ENCODE measurements at regions not wholly inside any gene's neighbourhood (a gene's known extent, or its start where the extent isn't known, plus 50 kb on each side); places are given as distances from the start of the nearest gene placed in this dataset.

- in situ Hi-C loops (cut with MboI; ENCODE audit: low sequenced_read_pairs) = no loop called here
These were observed 645.1 kb upstream of the RBFOX1 start for GRCh38 chr16:6687593-6687992.

GRCh38 chr16:6684076-6684673, 648.5 kb upstream of the RBFOX1 start:
- in situ Hi-C loops (cut with MboI; ENCODE audit: low sequenced_read_pairs) = no loop called here

- in situ Hi-C loops (cut with MboI; ENCODE audit: low sequenced_read_pairs) = no loop called here
These were observed 650.4 kb upstream of the RBFOX1 start for GRCh38 chr16:6682142-6682811.

- in situ Hi-C loops (cut with MboI; ENCODE audit: low sequenced_read_pairs) = no loop called here
These were observed 654.1 kb upstream of the RBFOX1 start for GRCh38 chr16:6678586-6678985.

GRCh38 chr16:6674071-6674470, 658.6 kb upstream of the RBFOX1 start:
- in situ Hi-C loops (cut with MboI; ENCODE audit: low sequenced_read_pairs) = no loop called here

GRCh38 chr16:6672507-6672906, 660.1 kb upstream of the RBFOX1 start:
- in situ Hi-C loops (cut with MboI; ENCODE audit: low sequenced_read_pairs) = no loop called here

- in situ Hi-C loops (cut with MboI; ENCODE audit: low sequenced_read_pairs) = no loop called here
These were observed 665.3 kb upstream of the RBFOX1 start for GRCh38 chr16:6667393-6667792.

- in situ Hi-C loops (cut with MboI; ENCODE audit: low sequenced_read_pairs) = no loop called here
These were observed 667.5 kb upstream of the RBFOX1 start for GRCh38 chr16:6665126-6665525.

GRCh38 chr16:6663668-6664067, 669.0 kb upstream of the RBFOX1 start:
- in situ Hi-C loops (cut with MboI; ENCODE audit: low sequenced_read_pairs) = no loop called here

GRCh38 chr16:6656760-6657159, 675.9 kb upstream of the RBFOX1 start:
- in situ Hi-C loops (cut with MboI; ENCODE audit: low sequenced_read_pairs) = no loop called here

GRCh38 chr16:6646891-6647290, 685.8 kb upstream of the RBFOX1 start:
- in situ Hi-C loops (cut with MboI; ENCODE audit: low sequenced_read_pairs) = no loop called here

GRCh38 chr16:6645768-6646568, 686.7 kb upstream of the RBFOX1 start:
- in situ Hi-C loops (cut with MboI; ENCODE audit: low sequenced_read_pairs) = no loop called here

- in situ Hi-C loops (cut with MboI; ENCODE audit: low sequenced_read_pairs) = no loop called here
These were observed 687.7 kb upstream of the RBFOX1 start for GRCh38 chr16:6644916-6645315.

GRCh38 chr16:6643080-6643686, 689.5 kb upstream of the RBFOX1 start:
- in situ Hi-C loops (cut with MboI; ENCODE audit: low sequenced_read_pairs) = no loop called here

GRCh38 chr16:6642271-6642670, 690.4 kb upstream of the RBFOX1 start:
- in situ Hi-C loops (cut with MboI; ENCODE audit: low sequenced_read_pairs) = no loop called here

GRCh38 chr16:6641091-6641490, 691.6 kb upstream of the RBFOX1 start:
- in situ Hi-C loops (cut with MboI; ENCODE audit: low sequenced_read_pairs) = no loop called here

- in situ Hi-C loops (cut with MboI; ENCODE audit: low sequenced_read_pairs) = no loop called here
These were observed 696.2 kb upstream of the RBFOX1 start for GRCh38 chr16:6636457-6636856.

GRCh38 chr16:6634151-6634550, 698.5 kb upstream of the RBFOX1 start:
- in situ Hi-C loops (cut with MboI; ENCODE audit: low sequenced_read_pairs) = no loop called here

GRCh38 chr16:6633456-6633855, 699.2 kb upstream of the RBFOX1 start:
- in situ Hi-C loops (cut with MboI; ENCODE audit: low sequenced_read_pairs) = no loop called here

GRCh38 chr16:6629110-6629509, 703.5 kb upstream of the RBFOX1 start:
- in situ Hi-C loops (cut with MboI; ENCODE audit: low sequenced_read_pairs) = no loop called here

- in situ Hi-C loops (cut with MboI; ENCODE audit: low sequenced_read_pairs) = no loop called here
These were observed 707.0 kb upstream of the RBFOX1 start for GRCh38 chr16:6625606-6626005.

- in situ Hi-C loops (cut with MboI; ENCODE audit: low sequenced_read_pairs) = no loop called here
These were observed 713.8 kb upstream of the RBFOX1 start for GRCh38 chr16:6618874-6619273.

All from HL-60/S4 (cell line).